HepG2 (cell line): ENCODE measurements at regions not wholly inside any gene's neighbourhood (a gene's known extent, or its start where the extent isn't known, plus 50 kb on each side); places are given as distances from the start of the nearest gene placed in this dataset.

Source experiments
- ATAC-seq: fragments of 200-7000 bp; cut with Tn5 transposase; 3 replicates; pipeline ENCODE4 v1.9.1; 2020; ENCODE audit warnings: mild to moderate bottlenecking, moderate library complexity
- BruUV-seq: library from RNA; stranded (reverse); fragments of 400-500 nt; replicated peaks from 2 replicates; lab custom pipeline; 2021; lab: Mats Ljungman, UMichigan
- CTCF ChIA-PET: fragments of 300-600 bp; formaldehyde crosslinking; extraction: SDS; loops from one replicate; lab custom pipeline; 2021; ENCODE audit warnings: low total read pairs, inconsistent platforms, low intra/inter-chr PET ratio; lab: Yijun Ruan, JAX
- POLR2A ChIA-PET: fragments of 350-600 bp; sonication (Branson Sonifier 250); formaldehyde crosslinking; loops from one replicate; lab custom pipeline; 2020; ENCODE audit warnings: antibody characterized with exemption, inconsistent platforms; lab: Yijun Ruan, JAX
- DNase-seq: peaks from one replicate; pipeline ENCODE4 v3.0.0-alpha.2; 2015; ENCODE audit warnings: low spot score
- FAIRE-seq: peaks from 3 replicates; lab custom pipeline; 2011; peaks lifted over from hg19 to GRCh38; lab: Jason Lieb, UNC
- H2AFZ ChIP-seq: one replicate; pipeline ENCODE4 v1.6.1; 2011; ENCODE audit warnings: low read length, inconsistent platforms
- H3K27ac ChIP-seq: fragments of 300-600 bp; 3 replicates; pipeline ENCODE4 v1.8.0; 2011; ENCODE audit warnings: mixed run types, mild to moderate bottlenecking, mixed read lengths, low read length, inconsistent platforms; ENCODE audit not compliant: insufficient read depth; ENCODE audit errors: extremely low read length
- H3K27me3 ChIP-seq, 2 experiments: fragments of 200-600 bp in 1 of 2; 2 replicates in 1 of 2; 3 replicates in 1 of 2; pipeline versions ENCODE4 v1.6.0 to v1.8.0; 2011; ENCODE audit warnings: low read length in 2 of 2, mild to moderate bottlenecking in 2 of 2, moderate library complexity in 2 of 2, inconsistent platforms in 1 of 2; ENCODE audit not compliant: insufficient read depth in 2 of 2, control insufficient read depth in 1 of 2
- H3K36me3 ChIP-seq, 2 experiments: fragments of 200-600 bp in 1 of 2; replicated peaks in 1 of 2; 2 replicates in 1 of 2; 3 replicates in 1 of 2; pipeline versions ENCODE4 v1.5.1 to v1.8.0; 2011; ENCODE audit warnings: low read length in 2 of 2, inconsistent platforms in 1 of 2; ENCODE audit not compliant: insufficient read depth in 2 of 2, control insufficient read depth in 1 of 2
- H3K4me1 ChIP-seq: 2 replicates; pipeline ENCODE4 v1.5.1; 2012; ENCODE audit warnings: low read length, inconsistent platforms; ENCODE audit not compliant: insufficient read depth
- H3K4me2 ChIP-seq: 2 replicates; pipeline ENCODE4 v1.6.0; 2011; ENCODE audit warnings: low read depth, low read length, inconsistent platforms
- H3K4me3 ChIP-seq, 3 experiments: fragments of 200-600 bp in 1 of 3; sonication (generic), shearing (Covaris generic) in 1 of 3; replicated peaks in 1 of 3; 2 replicates each; pipeline ENCODE4 v1.5.1; 2011 to 2016; ENCODE audit warnings: low read length in 3 of 3, inconsistent platforms in 2 of 3, low read depth in 2 of 3, mild to moderate bottlenecking in 2 of 3, control low read depth in 1 of 3, mixed read lengths in 1 of 3; ENCODE audit not compliant: insufficient read depth in 1 of 3
- H3K79me2 ChIP-seq: one replicate; pipeline ENCODE4 v1.6.1; 2011; ENCODE audit warnings: low read length, inconsistent platforms; ENCODE audit not compliant: insufficient read depth
- H3K9ac ChIP-seq: 2 replicates; pipeline ENCODE4 v1.6.0; 2011; ENCODE audit warnings: mild to moderate bottlenecking, low read depth, low read length, inconsistent platforms; ENCODE audit not compliant: insufficient read depth
- H3K9me3 ChIP-seq: 2 replicates; pipeline ENCODE4 v1.5.1; 2012; ENCODE audit warnings: mild to moderate bottlenecking, low read length
- H4K20me1 ChIP-seq: 2 replicates; pipeline ENCODE4 v1.6.0; 2011; ENCODE audit warnings: inconsistent platforms, mild to moderate bottlenecking, low read length, moderate library complexity; ENCODE audit not compliant: insufficient read depth
- FOSL2 ChIP-seq: sonication (generic); formaldehyde crosslinking; IDR thresholded peaks from 2 replicates; pipeline ENCODE4 v1.4.0; 2020; ENCODE audit warnings: missing genetic modification reagents
- HNF4A ChIP-seq: sonication (generic); formaldehyde crosslinking; IDR thresholded peaks from 2 replicates; pipeline ENCODE4 v1.4.0; 2020; ENCODE audit warnings: missing genetic modification reagents
- HNF4G ChIP-seq, 2 experiments: sonication (generic) in 1 of 2; formaldehyde crosslinking in 1 of 2; IDR thresholded peaks; 2 replicates each; pipeline versions ENCODE4 v1.4.0 to v1.6.1; 2011 to 2020; ENCODE audit warnings: borderline replicate concordance in 2 of 2, low read depth in 2 of 2, mild to moderate bottlenecking in 2 of 2, low read length in 1 of 2, missing genetic modification reagents in 1 of 2, moderate library complexity in 1 of 2
- PCBP2 ChIP-seq: fragments of 200-400 bp; formaldehyde crosslinking; optimal IDR thresholded peaks from 2 replicates; pipeline ENCODE3; 2018; ENCODE audit warnings: low read length, low read depth; ENCODE audit not compliant: poor library complexity, severe bottlenecking
- PHB2 ChIP-seq: fragments of 450-650 bp; IDR thresholded peaks from 2 replicates; pipeline ENCODE4 v1.6.1; 2018; ENCODE audit not compliant: partially characterized antibody
- SUZ12 ChIP-seq: fragments of 150-350 bp; IDR thresholded peaks from 2 replicates; pipeline ENCODE4 v1.6.1; 2014; ENCODE audit warnings: low read depth, low read length
- ZNF552 ChIP-seq: sonication (generic); formaldehyde crosslinking; IDR thresholded peaks from 2 replicates; pipeline ENCODE4 v1.9.0; 2022; ENCODE audit warnings: missing genetic modification reagents, mild to moderate bottlenecking, borderline replicate concordance
- ZNF619 ChIP-seq: sonication (generic); formaldehyde crosslinking; IDR thresholded peaks from 2 replicates; pipeline ENCODE4 v1.4.0; 2020; ENCODE audit warnings: mild to moderate bottlenecking, missing genetic modification reagents
- ZNF644 ChIP-seq: IDR thresholded peaks from 2 replicates; pipeline ENCODE4 v1.6.1; 2016; ENCODE audit warnings: low read depth
- WGBS: methylation state at CpG from one replicate; pipeline ENCODE4 v1.1.6; 2017; ENCODE audit warnings: low lambda C conversion rate; 5-methylcytosine and 5-hydroxymethylcytosine counted together
- in situ Hi-C: cut with HindIII; loops from 2 replicates; pipeline ENCODE4 v1.10.0; 2017; ENCODE audit warnings: low pct_unique_long_range_greater_than_20kb; ENCODE audit not compliant: extremely low pct_ligation_motif_present
- intact Hi-C: fragments of 100-400 bp; cut with micrococcal nuclease; formaldehyde crosslinking; loops from one replicate; pipeline ENCODE4 v1.10.0; 2022; ENCODE audit not compliant: unreplicated experiment
- TF ChIP-seq, protein P1 (sequence below): sonication (generic); formaldehyde crosslinking; IDR thresholded peaks from 2 replicates; pipeline ENCODE4 v1.5.0; 2020; ENCODE audit warnings: mild to moderate bottlenecking, missing genetic modification reagents, moderate library complexity
- TF ChIP-seq, protein P2 (sequence below): IDR thresholded peaks from 2 replicates; pipeline ENCODE4 v1.4.0; 2020; ENCODE audit warnings: mild to moderate bottlenecking, missing genetic modification reagents
- TF ChIP-seq, protein P3 (sequence below): sonication (generic); formaldehyde crosslinking; IDR thresholded peaks from 2 replicates; pipeline ENCODE4 v1.4.0; 2020; ENCODE audit warnings: missing genetic modification reagents, borderline replicate concordance

DNA sequence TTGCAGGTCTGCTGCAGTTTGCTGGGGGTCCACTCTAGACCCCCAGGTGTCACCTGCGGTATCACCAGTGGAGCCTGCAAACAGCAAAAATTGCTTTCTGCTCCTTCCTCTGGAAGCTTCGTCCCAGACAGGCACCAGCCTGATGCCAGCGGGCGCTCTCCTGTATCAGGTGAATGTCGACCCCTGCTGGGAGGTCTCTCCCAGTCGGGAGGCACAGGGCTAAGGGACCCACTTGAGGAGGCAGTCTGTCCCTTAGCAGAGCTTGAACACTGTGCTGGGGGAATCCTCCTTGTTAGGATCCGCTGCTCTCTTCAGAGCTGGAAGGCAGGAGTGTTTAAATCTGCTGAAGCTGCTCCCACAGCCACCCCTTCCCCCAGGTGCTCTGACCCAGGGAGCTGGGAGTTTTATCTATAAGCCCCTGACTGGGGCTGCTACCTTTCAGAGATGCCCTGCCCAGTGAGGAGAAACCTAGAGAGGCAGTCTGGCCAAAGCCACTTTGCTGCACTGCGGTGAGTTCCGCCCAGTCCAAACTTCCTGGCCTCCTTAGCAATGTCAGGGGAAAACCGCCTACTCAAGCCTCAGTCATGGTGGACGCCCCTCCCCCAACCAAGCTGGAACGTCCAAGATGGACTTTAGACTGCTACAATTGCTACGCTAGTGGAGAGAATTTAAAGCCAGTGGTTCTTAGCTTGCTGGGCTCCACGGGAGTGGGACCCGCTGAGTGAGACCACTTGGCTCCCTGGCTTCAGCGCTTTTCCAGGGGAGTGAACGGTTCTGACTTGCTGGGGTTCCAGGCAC lies 652.5 kb downstream of the KCNJ3 start:
- Histone ChIP-seq H3K79me2 (no peaks in the 10 kb centered on the region), H3K36me3 (no peaks in the 10 kb centered on the region), H3K9ac (no peak overlapping the region), H4K20me1 (no peaks in the 10 kb centered on the region), H2AFZ (no peak overlapping the region), H3K4me1 (peaks cover 10% of the 10 kb centered on the region), H3K27ac (no peak overlapping the region), H3K27me3 (no peaks in the 10 kb centered on the region), H3K4me3 (no peak overlapping the region), H3K9me3 (no peaks in the 10 kb centered on the region), H3K4me2 (peak overlapping the region; percentile 48)
- FAIRE-seq (no peak), ATAC-seq (peak; percentile 88), DNase-seq (peak; percentile 39)
- TF ChIP-seq, protein P1, sequence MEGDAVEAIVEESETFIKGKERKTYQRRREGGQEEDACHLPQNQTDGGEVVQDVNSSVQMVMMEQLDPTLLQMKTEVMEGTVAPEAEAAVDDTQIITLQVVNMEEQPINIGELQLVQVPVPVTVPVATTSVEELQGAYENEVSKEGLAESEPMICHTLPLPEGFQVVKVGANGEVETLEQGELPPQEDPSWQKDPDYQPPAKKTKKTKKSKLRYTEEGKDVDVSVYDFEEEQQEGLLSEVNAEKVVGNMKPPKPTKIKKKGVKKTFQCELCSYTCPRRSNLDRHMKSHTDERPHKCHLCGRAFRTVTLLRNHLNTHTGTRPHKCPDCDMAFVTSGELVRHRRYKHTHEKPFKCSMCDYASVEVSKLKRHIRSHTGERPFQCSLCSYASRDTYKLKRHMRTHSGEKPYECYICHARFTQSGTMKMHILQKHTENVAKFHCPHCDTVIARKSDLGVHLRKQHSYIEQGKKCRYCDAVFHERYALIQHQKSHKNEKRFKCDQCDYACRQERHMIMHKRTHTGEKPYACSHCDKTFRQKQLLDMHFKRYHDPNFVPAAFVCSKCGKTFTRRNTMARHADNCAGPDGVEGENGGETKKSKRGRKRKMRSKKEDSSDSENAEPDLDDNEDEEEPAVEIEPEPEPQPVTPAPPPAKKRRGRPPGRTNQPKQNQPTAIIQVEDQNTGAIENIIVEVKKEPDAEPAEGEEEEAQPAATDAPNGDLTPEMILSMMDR (CRISPR knock-in tag), result peak; percentile 32; the same call in 1 of the 2 replicates
- TF ChIP-seq FOSL2, result 0 out of 2 replicates have a peak, but pooled peaks have one; percentile 8
- no peak for TF ChIP-seq PCBP2
- TF ChIP-seq HNF4G (IDR thresholded peaks at IDR 0.05; ENCODE audit: borderline replicate concordance, low read depth, low read length), result peak; percentile 67
- no peak for TF ChIP-seq HNF4G (CRISPR knock-in tag; IDR thresholded peaks at IDR 0.05; ENCODE audit: borderline replicate concordance, low read depth)
- TF ChIP-seq PHB2, result no peak
- TF ChIP-seq, protein P2, sequence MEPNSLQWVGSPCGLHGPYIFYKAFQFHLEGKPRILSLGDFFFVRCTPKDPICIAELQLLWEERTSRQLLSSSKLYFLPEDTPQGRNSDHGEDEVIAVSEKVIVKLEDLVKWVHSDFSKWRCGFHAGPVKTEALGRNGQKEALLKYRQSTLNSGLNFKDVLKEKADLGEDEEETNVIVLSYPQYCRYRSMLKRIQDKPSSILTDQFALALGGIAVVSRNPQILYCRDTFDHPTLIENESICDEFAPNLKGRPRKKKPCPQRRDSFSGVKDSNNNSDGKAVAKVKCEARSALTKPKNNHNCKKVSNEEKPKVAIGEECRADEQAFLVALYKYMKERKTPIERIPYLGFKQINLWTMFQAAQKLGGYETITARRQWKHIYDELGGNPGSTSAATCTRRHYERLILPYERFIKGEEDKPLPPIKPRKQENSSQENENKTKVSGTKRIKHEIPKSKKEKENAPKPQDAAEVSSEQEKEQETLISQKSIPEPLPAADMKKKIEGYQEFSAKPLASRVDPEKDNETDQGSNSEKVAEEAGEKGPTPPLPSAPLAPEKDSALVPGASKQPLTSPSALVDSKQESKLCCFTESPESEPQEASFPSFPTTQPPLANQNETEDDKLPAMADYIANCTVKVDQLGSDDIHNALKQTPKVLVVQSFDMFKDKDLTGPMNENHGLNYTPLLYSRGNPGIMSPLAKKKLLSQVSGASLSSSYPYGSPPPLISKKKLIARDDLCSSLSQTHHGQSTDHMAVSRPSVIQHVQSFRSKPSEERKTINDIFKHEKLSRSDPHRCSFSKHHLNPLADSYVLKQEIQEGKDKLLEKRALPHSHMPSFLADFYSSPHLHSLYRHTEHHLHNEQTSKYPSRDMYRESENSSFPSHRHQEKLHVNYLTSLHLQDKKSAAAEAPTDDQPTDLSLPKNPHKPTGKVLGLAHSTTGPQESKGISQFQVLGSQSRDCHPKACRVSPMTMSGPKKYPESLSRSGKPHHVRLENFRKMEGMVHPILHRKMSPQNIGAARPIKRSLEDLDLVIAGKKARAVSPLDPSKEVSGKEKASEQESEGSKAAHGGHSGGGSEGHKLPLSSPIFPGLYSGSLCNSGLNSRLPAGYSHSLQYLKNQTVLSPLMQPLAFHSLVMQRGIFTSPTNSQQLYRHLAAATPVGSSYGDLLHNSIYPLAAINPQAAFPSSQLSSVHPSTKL (CRISPR knock-in tag), result 0 out of 2 replicates have a peak, but pooled peaks have one; percentile 29
- TF ChIP-seq ZNF644 (CRISPR knock-in tag), result peak; percentile 85
- TF ChIP-seq, protein P3, sequence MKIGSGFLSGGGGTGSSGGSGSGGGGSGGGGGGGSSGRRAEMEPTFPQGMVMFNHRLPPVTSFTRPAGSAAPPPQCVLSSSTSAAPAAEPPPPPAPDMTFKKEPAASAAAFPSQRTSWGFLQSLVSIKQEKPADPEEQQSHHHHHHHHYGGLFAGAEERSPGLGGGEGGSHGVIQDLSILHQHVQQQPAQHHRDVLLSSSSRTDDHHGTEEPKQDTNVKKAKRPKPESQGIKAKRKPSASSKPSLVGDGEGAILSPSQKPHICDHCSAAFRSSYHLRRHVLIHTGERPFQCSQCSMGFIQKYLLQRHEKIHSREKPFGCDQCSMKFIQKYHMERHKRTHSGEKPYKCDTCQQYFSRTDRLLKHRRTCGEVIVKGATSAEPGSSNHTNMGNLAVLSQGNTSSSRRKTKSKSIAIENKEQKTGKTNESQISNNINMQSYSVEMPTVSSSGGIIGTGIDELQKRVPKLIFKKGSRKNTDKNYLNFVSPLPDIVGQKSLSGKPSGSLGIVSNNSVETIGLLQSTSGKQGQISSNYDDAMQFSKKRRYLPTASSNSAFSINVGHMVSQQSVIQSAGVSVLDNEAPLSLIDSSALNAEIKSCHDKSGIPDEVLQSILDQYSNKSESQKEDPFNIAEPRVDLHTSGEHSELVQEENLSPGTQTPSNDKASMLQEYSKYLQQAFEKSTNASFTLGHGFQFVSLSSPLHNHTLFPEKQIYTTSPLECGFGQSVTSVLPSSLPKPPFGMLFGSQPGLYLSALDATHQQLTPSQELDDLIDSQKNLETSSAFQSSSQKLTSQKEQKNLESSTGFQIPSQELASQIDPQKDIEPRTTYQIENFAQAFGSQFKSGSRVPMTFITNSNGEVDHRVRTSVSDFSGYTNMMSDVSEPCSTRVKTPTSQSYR, result peak; percentile 97
- TF ChIP-seq SUZ12, result no peak
- 0 out of 2 replicates have a peak, but pooled peaks have one; percentile 50 for TF ChIP-seq ZNF619 (CRISPR knock-in tag)
- peak; percentile 82 for TF ChIP-seq HNF4A (CRISPR knock-in tag)
- TF ChIP-seq ZNF552, result no peak
- intact Hi-C loops (no loop called here), in situ Hi-C loops (no loop called here)
- ChIA-PET POLR2A (no interaction called here), CTCF (no interaction called here)
- BruUV-seq, result no TSS peak
- WGBS, result 45% methylated on average over 17 of the region's 17 CpGs
